Pancreas (tissue), 10 donors: ENCODE measurements at regions not wholly inside any gene's neighbourhood (a gene's known extent, or its start where the extent isn't known, plus 50 kb on each side); places are given as distances from the start of the nearest gene placed in this dataset.

ENCODE experiments used
- ATAC-seq, 4 donors: fragments of 200-7000 bp; cut with Tn5 transposase; one replicate each; pipeline versions ENCODE4 v1.8.0 to v1.9.1; 2020; ENCODE audit warnings: mild to moderate bottlenecking in 4 of 4, moderate library complexity in 4 of 4
- DNase-seq, 6 donors: peaks; one replicate each; pipeline ENCODE4 v3.0.0-alpha.2; 2020
- FAIRE-seq: peaks from 2 replicates; lab custom pipeline; 2012; peaks lifted over from hg19 to GRCh38; lab: Jason Lieb, UNC
- H3K27ac ChIP-seq, 4 donors: fragments of 200-600 bp; sonication (generic); 1 replicate in 3 of 4; 2 replicates in 1 of 4; pipeline versions ENCODE4 v1.5.0 to v1.8.0; 2020
- H3K27me3 ChIP-seq, 4 donors: fragments of 200-600 bp; one replicate each; pipeline ENCODE4 v1.8.0; 2021
- H3K36me3 ChIP-seq, 3 donors: fragments of 200-600 bp; sonication (generic) in 1 of 3; one replicate each; pipeline versions ENCODE4 v1.5.0 to v1.8.0; 2020 to 2021
- H3K4me1 ChIP-seq, 3 donors: fragments of 200-600 bp; one replicate each; pipeline ENCODE4 v1.8.0; 2021
- H3K4me3 ChIP-seq, 4 donors: fragments of 200-600 bp; sonication (generic) in 2 of 4; one replicate each; pipeline versions ENCODE4 v1.5.0 to v1.8.0; 2020 to 2021
- H3K9me3 ChIP-seq, 4 donors: fragments of 200-600 bp; one replicate each; pipeline ENCODE4 v1.8.0; 2021
- WGBS, 2 donors: extraction: QIAGEN DNeasy Blood & Tissue Kit; methylation state at CpG; one replicate each; pipeline ENCODE4 v1.1.7; 2013; 5-methylcytosine and 5-hydroxymethylcytosine counted together
- intact Hi-C, 3 donors: fragments of 100-400 bp; cut with DNase I; formaldehyde crosslinking; loops; one replicate each; pipeline versions ENCODE4 v1.11.1 to v1.14.2; 2022
- TF ChIP-seq, protein P1 (sequence below), 4 donors: fragments of 200-600 bp; sonication (generic) in 3 of 4; IDR thresholded peaks; one replicate each; pipeline versions ENCODE4 v1.5.0 to v1.8.0; 2021; ENCODE audit warnings: antibody characterized with exemption in 4 of 4
- donor health status: healthy with polysubstance abuse.
- donor health status: DM: no; HTN: no; CAD: no; lungs with moderate emphysema.
- donor health status: DM: no; HTN: no; CAD: no.
- donor health status: control.
- donor health status: control.
- donor health status: Bipolar disorder and iron deficiency.
- donor health status: DM: yes; HTN: yes; CAD: no.
- donor health status: DM: no; HTN: no; CAD: no.
- donor health status: DM: no; HTN: no; CAD: no.
- donor health status: DM: yes; HTN: yes; CAD: no.

DNA sequence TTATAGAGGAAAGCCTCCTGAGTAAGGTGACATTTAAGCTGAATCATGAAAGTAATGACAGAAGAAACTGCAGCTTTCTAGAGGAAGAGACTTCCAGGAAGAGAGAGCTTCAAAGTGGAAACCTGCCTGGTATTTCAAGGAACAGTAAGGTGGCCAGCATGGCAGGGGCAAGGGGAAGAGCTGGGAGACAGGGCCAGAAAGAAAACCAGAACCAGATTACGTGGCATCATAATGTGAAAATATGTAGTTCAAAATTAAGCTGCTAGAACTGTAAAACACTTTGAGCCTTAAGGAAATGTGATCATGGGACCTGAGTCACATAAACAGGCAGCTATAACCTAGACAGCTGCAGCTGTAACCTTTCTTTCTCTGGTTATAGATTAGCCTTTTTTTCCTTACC is 238.0 kb upstream of the FOXK1 start:
- no peak for ATAC-seq
- Histone ChIP-seq H3K4me1 (no peaks in the 10 kb centered on the region), H3K36me3 (no peaks in the 10 kb centered on the region), H3K27ac (no peak overlapping the region), H3K9me3 (no peaks in the 10 kb centered on the region), H3K4me3 (no peak overlapping the region), H3K27me3 (no peaks in the 10 kb centered on the region)
- TF ChIP-seq, protein P1, sequence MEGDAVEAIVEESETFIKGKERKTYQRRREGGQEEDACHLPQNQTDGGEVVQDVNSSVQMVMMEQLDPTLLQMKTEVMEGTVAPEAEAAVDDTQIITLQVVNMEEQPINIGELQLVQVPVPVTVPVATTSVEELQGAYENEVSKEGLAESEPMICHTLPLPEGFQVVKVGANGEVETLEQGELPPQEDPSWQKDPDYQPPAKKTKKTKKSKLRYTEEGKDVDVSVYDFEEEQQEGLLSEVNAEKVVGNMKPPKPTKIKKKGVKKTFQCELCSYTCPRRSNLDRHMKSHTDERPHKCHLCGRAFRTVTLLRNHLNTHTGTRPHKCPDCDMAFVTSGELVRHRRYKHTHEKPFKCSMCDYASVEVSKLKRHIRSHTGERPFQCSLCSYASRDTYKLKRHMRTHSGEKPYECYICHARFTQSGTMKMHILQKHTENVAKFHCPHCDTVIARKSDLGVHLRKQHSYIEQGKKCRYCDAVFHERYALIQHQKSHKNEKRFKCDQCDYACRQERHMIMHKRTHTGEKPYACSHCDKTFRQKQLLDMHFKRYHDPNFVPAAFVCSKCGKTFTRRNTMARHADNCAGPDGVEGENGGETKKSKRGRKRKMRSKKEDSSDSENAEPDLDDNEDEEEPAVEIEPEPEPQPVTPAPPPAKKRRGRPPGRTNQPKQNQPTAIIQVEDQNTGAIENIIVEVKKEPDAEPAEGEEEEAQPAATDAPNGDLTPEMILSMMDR (IDR thresholded peaks at IDR 0.05): no peak
- intact Hi-C loops: no loop called here
- no peak for FAIRE-seq
- 48% methylated on average over 1 of the region's 1 CpG for WGBS, 2 donors
- DNase-seq: no peak

- DNase-seq (no peak), FAIRE-seq (no peak), ATAC-seq (no peak)
- H3K27me3 ChIP-seq: no peaks in the 10 kb centered on the region
- H3K9me3 ChIP-seq: no peaks in the 10 kb centered on the region
- TF ChIP-seq, protein P1 (IDR thresholded peaks at IDR 0.05): no peak
- H3K36me3 ChIP-seq: no peaks in the 10 kb centered on the region
- H3K27ac ChIP-seq: no peak overlapping the region
- WGBS, 2 donors: 79 to 92% methylated on average over 2 of the region's 2 CpGs
- no peaks in the 10 kb centered on the region for H3K4me1 ChIP-seq
- no peak overlapping the region for H3K4me3 ChIP-seq
- intact Hi-C loops: no loop called here
Observed at GRCh38 chr7:4445777-4446176, 236.3 kb upstream of the FOXK1 start.

DNA sequence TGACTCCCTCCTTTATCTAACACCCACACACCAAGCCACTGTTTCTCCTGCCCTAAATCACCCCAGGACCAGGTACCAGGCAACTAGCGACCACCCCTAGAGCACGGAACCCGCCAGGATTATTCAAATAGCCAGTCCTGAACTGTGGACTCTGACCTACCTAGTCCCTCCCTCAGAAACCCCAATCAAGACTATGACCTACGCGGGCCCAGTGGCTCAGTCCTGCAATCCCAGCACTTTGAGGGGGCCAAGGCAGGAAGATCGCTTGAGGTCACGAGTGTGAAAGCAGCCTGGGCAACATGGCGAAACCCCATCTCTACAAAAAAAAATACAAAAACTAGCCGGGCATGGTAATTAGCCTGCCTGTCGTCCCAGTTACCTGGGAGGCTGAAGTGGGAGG is 232.8 kb upstream of the FOXK1 start:
- H3K9me3 ChIP-seq: no peaks in the 10 kb centered on the region
- TF ChIP-seq, protein P1 (IDR thresholded peaks at IDR 0.05): no peak
- no peaks in the 10 kb centered on the region for H3K27me3 ChIP-seq
- DNase-seq (no peak), FAIRE-seq (no peak), ATAC-seq (no peak)
- no peaks in the 10 kb centered on the region for H3K4me1 ChIP-seq
- H3K27ac ChIP-seq: no peak overlapping the region
- 78% methylated on average over 10 of the region's 10 CpGs for WGBS, 2 donors
- no peaks in the 10 kb centered on the region for H3K36me3 ChIP-seq
- intact Hi-C loops: no loop called here
- no peak overlapping the region for H3K4me3 ChIP-seq

DNA sequence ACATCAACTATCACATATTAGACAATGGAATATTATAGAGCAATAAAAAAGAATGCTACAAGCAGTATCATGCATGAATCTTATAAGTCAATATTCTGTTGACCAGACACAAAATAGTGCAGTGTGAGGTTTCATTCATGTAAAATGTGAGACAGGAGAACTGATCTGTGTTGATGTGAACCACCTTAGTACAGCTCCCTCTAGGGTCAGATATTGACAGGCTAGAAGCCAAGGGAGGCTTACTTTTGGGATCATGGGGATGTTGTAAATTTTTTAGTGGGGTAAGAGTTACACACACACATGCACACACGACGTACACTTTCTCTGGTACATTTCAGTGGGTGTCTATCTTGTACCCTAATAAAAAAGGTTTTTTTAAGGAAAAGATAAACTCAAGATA is 231.6 kb upstream of the FOXK1 start:
- no peaks in the 10 kb centered on the region for H3K4me1 ChIP-seq
- DNase-seq (no peak), FAIRE-seq (no peak), ATAC-seq (no peak)
- no peak overlapping the region for H3K27ac ChIP-seq
- H3K27me3 ChIP-seq: no peaks in the 10 kb centered on the region
- TF ChIP-seq, protein P1 (IDR thresholded peaks at IDR 0.05): no peak
- WGBS, 2 donors: 83 to 91% methylated on average over 2 of the region's 2 CpGs
- no peaks in the 10 kb centered on the region for H3K9me3 ChIP-seq
- H3K36me3 ChIP-seq: no peaks in the 10 kb centered on the region
- no peak overlapping the region for H3K4me3 ChIP-seq
- intact Hi-C loops: no loop called here

GRCh38 chr7:4460597-4460996 is 221.5 kb upstream of the FOXK1 start:
- H3K4me1 ChIP-seq: no peaks in the 10 kb centered on the region
- no peak overlapping the region for H3K4me3 ChIP-seq
- no peaks in the 10 kb centered on the region for H3K9me3 ChIP-seq
- no peaks in the 10 kb centered on the region for H3K27me3 ChIP-seq
- FAIRE-seq (no peak), DNase-seq (no peak), ATAC-seq (no peak)
- no peak overlapping the region for H3K27ac ChIP-seq
- 57 to 63% methylated on average over 2 of the region's 2 CpGs for WGBS, 2 donors
- TF ChIP-seq, protein P1 (IDR thresholded peaks at IDR 0.05): no peak
- intact Hi-C loops: no loop called here
- no peaks in the 10 kb centered on the region for H3K36me3 ChIP-seq
